Kidney (tissue), 13 donors: ENCODE measurements at regions not wholly inside any gene's neighbourhood (a gene's known extent, or its start where the extent isn't known, plus 50 kb on each side); places are given as distances from the start of the nearest gene placed in this dataset.

Experiments used
- DNase-seq, 5 donors: peaks; one replicate each; pipeline ENCODE4 v3.0.0-alpha.2; 2013 to 2020
- FAIRE-seq: peaks from 2 replicates; lab custom pipeline; 2012; peaks lifted over from hg19 to GRCh38; lab: Jason Lieb, UNC
- H3K27ac ChIP-seq, 2 donors: one replicate each; pipeline ENCODE4 v1.7.0; 2013; ENCODE audit warnings: low read depth in 2 of 2, low read length in 2 of 2, inconsistent platforms in 1 of 2
- H3K27me3 ChIP-seq: one replicate; pipeline ENCODE4 v1.7.1; 2013; ENCODE audit warnings: low read length, inconsistent platforms; ENCODE audit not compliant: control insufficient read depth, insufficient read depth
- H3K36me3 ChIP-seq, 3 donors: one replicate each; pipeline versions ENCODE4 v1.7.0 to v1.7.1; 2013; ENCODE audit warnings: low read length in 3 of 3, control low read depth in 1 of 3, inconsistent platforms in 1 of 3; ENCODE audit not compliant: insufficient read depth in 3 of 3, control insufficient read depth in 2 of 3
- H3K4me1 ChIP-seq, 3 donors: one replicate each; pipeline versions ENCODE4 v1.7.0 to v1.7.1; 2013; ENCODE audit warnings: low read length in 3 of 3, inconsistent platforms in 1 of 3, low read depth in 1 of 3; ENCODE audit not compliant: control insufficient read depth in 2 of 3, insufficient read depth in 2 of 3
- H3K4me3 ChIP-seq, 3 donors: one replicate each; pipeline versions ENCODE4 v1.7.0 to v1.8.1; 2013; ENCODE audit warnings: low read length in 3 of 3, control low read depth in 1 of 3, inconsistent platforms in 1 of 3
- H3K9ac ChIP-seq, 3 donors: one replicate each; pipeline versions ENCODE4 v1.7.0 to v1.7.1; 2013; ENCODE audit warnings: low read length in 3 of 3, control low read depth in 1 of 3, inconsistent platforms in 1 of 3
- H3K9me3 ChIP-seq, 3 donors: one replicate each; pipeline versions ENCODE4 v1.7.0 to v1.7.1; 2013; ENCODE audit warnings: low read length in 3 of 3, control low read depth in 1 of 3, inconsistent platforms in 1 of 3; ENCODE audit not compliant: control insufficient read depth in 2 of 3, insufficient read depth in 1 of 3
- CTCF ChIP-seq: IDR thresholded peaks from 3 replicates; pipeline ENCODE4 v1.5.1; 2012; ENCODE audit warnings: mild to moderate bottlenecking, moderate library complexity, borderline replicate concordance; ENCODE audit not compliant: insufficient read depth; ENCODE audit errors: extremely low read depth
- intact Hi-C: fragments of 100-400 bp; cut with DNase I; formaldehyde crosslinking; loops from one replicate; pipeline ENCODE4 v1.11.1; 2022
- donor health status: control.
- donor health status: control.
- donor health status: control.
- donor health status: control.
- donor health status: control.
- donor health status: DM: yes; HTN: yes; CAD: no.
- donor health status: Normal renal cell carcinoma (clear cell type).

GRCh38 chr7:50956522-50957155, 173.9 kb upstream of the GRB10 start:
- Histone ChIP-seq H3K4me3 (no peak overlapping the region), H3K9ac (no peak overlapping the region), H3K27me3 (no peaks in the 10 kb centered on the region), H3K4me1 (no peaks in the 10 kb centered on the region), H3K9me3 (no peaks in the 10 kb centered on the region), H3K27ac (no peak overlapping the region), H3K36me3 (no peaks in the 10 kb centered on the region)
- intact Hi-C loops = no loop called here
- TF ChIP-seq CTCF = no peak
- DNase-seq = peak in 1 of 5 donors; percentile 1
- FAIRE-seq = no peak

GRCh38 chr7:50954716-50955115, 172.0 kb upstream of the GRB10 start:
- Histone ChIP-seq H3K4me3 (no peak overlapping the region), H3K27me3 (no peaks in the 10 kb centered on the region), H3K27ac (no peak overlapping the region), H3K9me3 (peaks cover 0 to 4% (median 0%) of the 10 kb centered on the region in 3 donors), H3K4me1 (no peaks in the 10 kb centered on the region), H3K36me3 (no peaks in the 10 kb centered on the region), H3K9ac (no peak overlapping the region)
- peak in 1 of 5 donors; percentile 13 for DNase-seq
- TF ChIP-seq CTCF = no peak
- FAIRE-seq = no peak
- intact Hi-C loops = no loop called here

- no peak overlapping the region for H3K9ac ChIP-seq
These were observed 171.5 kb upstream of the GRB10 start for GRCh38 chr7:50954245-50954644.

More at GRCh38 chr7:50954245-50954644, 171.5 kb upstream of the GRB10 start:
- FAIRE-seq = no peak
- TF ChIP-seq CTCF = no peak
- intact Hi-C loops = no loop called here
- Histone ChIP-seq H3K27me3 (no peaks in the 10 kb centered on the region), H3K4me3 (no peak overlapping the region), H3K4me1 (no peaks in the 10 kb centered on the region), H3K36me3 (no peaks in the 10 kb centered on the region), H3K9me3 (peaks cover 0 to 4% (median 1%) of the 10 kb centered on the region in 3 donors), H3K27ac (no peak overlapping the region)
- no peak for DNase-seq
